Activated CD8-positive, alpha-beta memory T cell treated with anti-CD3 and anti-CD28 coated beads for 24 hours (primary cell): ENCODE measurements at regions not wholly inside any gene's neighbourhood (a gene's known extent, or its start where the extent isn't known, plus 50 kb on each side); places are given as distances from the start of the nearest gene placed in this dataset.
"Not testable (repeated sequence)": the region's sequence is repeated elsewhere in the genome, so short reads cannot be mapped to it uniquely, and the experiment has no call there.

ENCODE experiments used
- DNase-seq: peaks from one replicate; pipeline ENCODE4 v3.0.0-alpha.2; 2020

GRCh38 chr3:181604267-181604666, 107.5 kb upstream of the SOX2 start:
- DNase-seq, result no peak

GRCh38 chr3:181596126-181596525, 115.6 kb upstream of the SOX2 start:
- DNase-seq, result no peak

- DNase-seq, result not testable (repeated sequence)
These were observed 120.8 kb upstream of the SOX2 start for GRCh38 chr3:181590939-181591338.

GRCh38 chr3:181582619-181583018, 129.1 kb upstream of the SOX2 start:
- DNase-seq, result no peak

GRCh38 chr3:181581656-181582055, 130.1 kb upstream of the SOX2 start:
- no peak for DNase-seq

GRCh38 chr3:181578743-181579142, 133.0 kb upstream of the SOX2 start:
- no peak for DNase-seq

- DNase-seq, result no peak
These were observed 139.3 kb upstream of the SOX2 start for GRCh38 chr3:181572432-181572831.

- DNase-seq, result no peak
These were observed 141.3 kb upstream of the SOX2 start for GRCh38 chr3:181570472-181570871.

GRCh38 chr3:181569356-181569940, 142.3 kb upstream of the SOX2 start:
- DNase-seq, result no peak

- no peak for DNase-seq
These were observed 143.0 kb upstream of the SOX2 start for GRCh38 chr3:181568693-181569092.

- DNase-seq, result no peak
These were observed 143.5 kb upstream of the SOX2 start for GRCh38 chr3:181568248-181568647.

- no peak for DNase-seq
These were observed 144.2 kb upstream of the SOX2 start for GRCh38 chr3:181567311-181568075.

GRCh38 chr3:181565416-181565815, 146.3 kb upstream of the SOX2 start:
- DNase-seq, result no peak

- DNase-seq, result no peak
These were observed 147.5 kb upstream of the SOX2 start for GRCh38 chr3:181564222-181564621.

- DNase-seq, result no peak
These were observed 150.3 kb upstream of the SOX2 start for GRCh38 chr3:181561139-181562031.

GRCh38 chr3:181558870-181559269, 152.9 kb upstream of the SOX2 start:
- DNase-seq, result no peak

GRCh38 chr3:181555681-181556080, 156.0 kb upstream of the SOX2 start:
- DNase-seq, result no peak

- no peak for DNase-seq
These were observed 157.4 kb upstream of the SOX2 start for GRCh38 chr3:181554233-181554765.

GRCh38 chr3:181549266-181549665, 162.5 kb upstream of the SOX2 start:
- no peak for DNase-seq

GRCh38 chr3:181541414-181541813, 170.3 kb upstream of the SOX2 start:
- DNase-seq, result no peak

- DNase-seq, result no peak
These were observed 176.9 kb upstream of the SOX2 start for GRCh38 chr3:181534781-181535221.

- DNase-seq, result no peak
These were observed 177.9 kb upstream of the SOX2 start for GRCh38 chr3:181533811-181534210.

GRCh38 chr3:181530584-181530983, 181.1 kb upstream of the SOX2 start:
- DNase-seq, result no peak
